ENCODE measurements at regions not wholly inside any gene's neighbourhood (a gene's known extent, or its start where the extent isn't known, plus 50 kb on each side); places are given as distances from the start of the nearest gene placed in this dataset.

DNA sequence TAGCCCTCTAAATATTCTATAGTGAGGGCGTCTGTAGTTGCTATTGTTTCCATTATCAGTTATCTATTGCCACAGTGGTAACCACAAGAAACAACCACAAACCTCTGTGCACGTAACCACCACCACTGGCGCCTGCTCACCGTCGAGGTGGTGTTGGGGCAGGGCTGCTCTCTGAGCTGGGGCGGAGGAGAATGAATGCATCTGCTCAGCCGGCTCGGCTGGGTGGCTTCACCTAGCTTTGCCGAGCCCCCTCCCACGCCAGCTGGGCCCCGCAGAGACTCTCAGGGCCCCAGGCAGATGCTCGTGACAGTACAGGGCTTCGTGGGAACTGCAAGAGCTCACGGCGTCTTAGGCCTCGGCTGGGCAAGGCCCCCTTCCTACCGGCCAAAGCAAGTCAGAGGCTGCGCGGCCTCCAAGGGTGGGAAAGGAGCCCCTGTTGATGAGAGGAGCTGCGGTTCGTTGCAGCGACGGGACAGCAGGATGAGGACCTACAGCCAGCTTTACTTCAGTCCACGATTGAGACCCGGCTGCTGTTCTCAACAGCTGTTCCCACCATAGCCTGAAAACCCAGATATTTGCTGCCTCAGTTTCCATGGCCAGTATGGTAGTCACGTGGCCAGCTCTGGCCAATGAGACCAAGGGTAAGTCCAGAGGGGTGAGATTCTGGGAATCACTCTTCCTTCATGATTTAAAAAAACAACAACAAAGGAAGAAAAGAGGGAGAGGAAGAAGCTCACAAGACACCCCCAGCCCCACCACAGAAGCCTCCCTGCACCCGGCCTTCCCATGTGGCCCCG, 120.2 kb upstream of the AFDN start:
- no peak overlapping the region for H3K9ac ChIP-seq (ENCODE audit: low read depth, low read length)
- no peak overlapping the region for H2BK120ac ChIP-seq (ENCODE audit: low read depth, low read length)
- H3K79me1 ChIP-seq (ENCODE audit: low read depth in 1 of 2, low read length in 2 of 2) = no peaks in the 10 kb centered on the region
- H2AK5ac ChIP-seq (ENCODE audit: low read depth, low read length) = no peak overlapping the region
- H3K9me1 ChIP-seq (ENCODE audit: insufficient read depth, low read length) = no peaks in the 10 kb centered on the region
- H3K4me2 ChIP-seq (ENCODE audit: low read depth, low read length) = no peak overlapping the region
- WGBS, 2 experiments (ENCODE audit: extremely low coverage in 2 of 2, insufficient read length in 1 of 2) = 82% methylated on average over 5 of the region's 28 CpGs; no CpG with 5 or more reads in 1 of the 2 experiments
- no peak overlapping the region for H3K27ac ChIP-seq (ENCODE audit: insufficient read depth, low read length)
- no peak overlapping the region for H3K56ac ChIP-seq (ENCODE audit: extremely low read depth, insufficient read depth, low read length)
- DNase-seq = no peak
- H3K27me3 ChIP-seq (ENCODE audit: control insufficient read depth, insufficient read depth, low read length) = no peaks in the 10 kb centered on the region
- no peak overlapping the region for H2BK5ac ChIP-seq (ENCODE audit: low read depth, low read length, poor library complexity, severe bottlenecking)
- no peaks in the 10 kb centered on the region for H4K20me1 ChIP-seq (ENCODE audit: insufficient read depth, low read length)
- H4K8ac ChIP-seq (ENCODE audit: low read depth in 2 of 2, low read length in 2 of 2) = no peak overlapping the region
- in situ Hi-C loops (cut with MboI; ENCODE audit: low sequenced_read_pairs) = no loop called here
- no peak overlapping the region for H4K5ac ChIP-seq (ENCODE audit: low read depth, low read length)
- H3K4me3 ChIP-seq (ENCODE audit: insufficient read depth, low read depth, low read length) = no peak overlapping the region
- dilution Hi-C loops (cut with HindIII; ENCODE audit: low sequenced_read_pairs, unreplicated experiment) = no loop called here
- no peak overlapping the region for H2BK15ac ChIP-seq (ENCODE audit: low read depth, low read length)
- H4K91ac ChIP-seq (ENCODE audit: insufficient read depth, low read depth, low read length) = no peak overlapping the region
- no peak for TF ChIP-seq MAFK (IDR thresholded peaks at IDR 0.05; ENCODE audit: low read depth, low read length)
- TF ChIP-seq, protein P1, sequence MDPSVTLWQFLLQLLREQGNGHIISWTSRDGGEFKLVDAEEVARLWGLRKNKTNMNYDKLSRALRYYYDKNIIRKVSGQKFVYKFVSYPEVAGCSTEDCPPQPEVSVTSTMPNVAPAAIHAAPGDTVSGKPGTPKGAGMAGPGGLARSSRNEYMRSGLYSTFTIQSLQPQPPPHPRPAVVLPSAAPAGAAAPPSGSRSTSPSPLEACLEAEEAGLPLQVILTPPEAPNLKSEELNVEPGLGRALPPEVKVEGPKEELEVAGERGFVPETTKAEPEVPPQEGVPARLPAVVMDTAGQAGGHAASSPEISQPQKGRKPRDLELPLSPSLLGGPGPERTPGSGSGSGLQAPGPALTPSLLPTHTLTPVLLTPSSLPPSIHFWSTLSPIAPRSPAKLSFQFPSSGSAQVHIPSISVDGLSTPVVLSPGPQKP (IDR thresholded peaks at IDR 0.05; ENCODE audit: borderline replicate concordance, low read depth, low read length) = no peak
- POLR2A ChIA-PET (ENCODE audit: unreplicated experiment) = no interaction called here
- H3K23ac ChIP-seq (ENCODE audit: low read depth, low read length) = no peak overlapping the region
- BruUV-seq (replicated peaks) = no TSS peak
- no peak overlapping the region for H2AK9ac ChIP-seq (replicated peaks; ENCODE audit: low read depth, low read length, poor library complexity)
- H3K9me3 ChIP-seq (ENCODE audit: control insufficient read depth, insufficient read depth, low read length) = peaks cover 48% of the 10 kb centered on the region
- H2AFZ ChIP-seq (replicated peaks; ENCODE audit: low read length, poor library complexity) = no peak overlapping the region
- no peak overlapping the region for H2BK20ac ChIP-seq (ENCODE audit: low read depth, low read length)
- intact Hi-C loops (cut with micrococcal nuclease) = no loop called here
- ATAC-seq (ENCODE audit: low read depth) = no peak
- H3K4me1 ChIP-seq (ENCODE audit: control insufficient read depth, insufficient read depth, low read length) = no peaks in the 10 kb centered on the region
- H3K36me3 ChIP-seq (ENCODE audit: control insufficient read depth, insufficient read depth, low read length) = no peaks in the 10 kb centered on the region
- CTCF ChIA-PET = no interaction called here
- no peak overlapping the region for H3K14ac ChIP-seq (replicated peaks; ENCODE audit: low read depth, low read length)
- no peak overlapping the region for H3K18ac ChIP-seq (ENCODE audit: low read depth, low read length)
- H3K4ac ChIP-seq (ENCODE audit: low read depth, low read length) = no peak overlapping the region

Data from IMR-90 (cell line).